Panc1 (cell line): ENCODE measurements at regions not wholly inside any gene's neighbourhood (a gene's known extent, or its start where the extent isn't known, plus 50 kb on each side); places are given as distances from the start of the nearest gene placed in this dataset.

Experiments
- ATAC-seq: fragments of 200-7000 bp; cut with Tn5 transposase; 2 replicates; pipeline ENCODE4 v1.9.1; 2020; ENCODE audit warnings: mild to moderate bottlenecking, moderate library complexity
- BruUV-seq: library from RNA; stranded (reverse); fragments of 400-500 nt; replicated peaks from 2 replicates; lab custom pipeline; 2021; lab: Mats Ljungman, UMichigan
- CTCF ChIA-PET: fragments of 300-600 bp; sonication (Branson Sonifier 250); formaldehyde crosslinking; loops from one replicate; lab custom pipeline; 2022; ENCODE audit warnings: antibody characterized with exemption; lab: Charles Lee
- POLR2A ChIA-PET: fragments of 300-600 bp; sonication (Branson Sonifier 250); formaldehyde crosslinking; loops from one replicate; lab custom pipeline; 2022; ENCODE audit warnings: antibody characterized with exemption; lab: Charles Lee
- DNase-seq: peaks from one replicate; pipeline ENCODE4 v3.0.0-alpha.2; 2010; ENCODE audit warnings: low read depth, low spot score
- H3K27ac ChIP-seq: 2 replicates; pipeline ENCODE4 v1.5.1; 2011; ENCODE audit warnings: mild to moderate bottlenecking, low read length, inconsistent platforms
- H3K27me3 ChIP-seq: fragments of 200-500 bp; sonication (Bioruptor generic); 2 replicates; pipeline ENCODE4 v1.6.0; 2014; ENCODE audit warnings: low read length, inconsistent platforms; ENCODE audit not compliant: control insufficient read depth, insufficient read depth
- H3K36me3 ChIP-seq: fragments of 200-500 bp; sonication (Bioruptor generic); 2 replicates; pipeline ENCODE4 v1.5.1; 2014; ENCODE audit warnings: inconsistent platforms, mild to moderate bottlenecking, low read length, moderate library complexity; ENCODE audit not compliant: control insufficient read depth, insufficient read depth
- H3K4me1 ChIP-seq: 2 replicates; pipeline ENCODE4 v1.5.1; 2011; ENCODE audit warnings: inconsistent platforms, mild to moderate bottlenecking, low read length, moderate library complexity; ENCODE audit not compliant: control insufficient read depth, insufficient read depth
- H3K4me3 ChIP-seq, 2 experiments: 2 replicates each; pipeline ENCODE4 v1.5.1; 2011 to 2012; ENCODE audit warnings: low read depth in 2 of 2, low read length in 2 of 2, mild to moderate bottlenecking in 2 of 2, inconsistent platforms in 1 of 2, moderate library complexity in 1 of 2
- H3K9me3 ChIP-seq: fragments of 200-500 bp; sonication (Bioruptor generic); 2 replicates; pipeline ENCODE4 v1.5.1; 2014; ENCODE audit warnings: low read depth, mild to moderate bottlenecking, inconsistent platforms, low read length, moderate library complexity; ENCODE audit not compliant: control insufficient read depth, insufficient read depth
- POLR2AphosphoS5 ChIP-seq: IDR thresholded peaks from 2 replicates; pipeline ENCODE4 v1.6.1; 2012; ENCODE audit warnings: mild to moderate bottlenecking, low read depth, low read length, moderate library complexity
- SIN3A ChIP-seq: IDR thresholded peaks from 2 replicates; pipeline ENCODE4 v1.6.1; 2012; ENCODE audit warnings: low read depth, mild to moderate bottlenecking, low read length, moderate library complexity, borderline replicate concordance; ENCODE audit not compliant: insufficient read depth
- TCF7L2 ChIP-seq: IDR thresholded peaks from 2 replicates; pipeline ENCODE4 v1.6.1; 2011; ENCODE audit warnings: mild to moderate bottlenecking, low read depth, low read length, inconsistent platforms
- in situ Hi-C: cut with HindIII; loops from 2 replicates; pipeline ENCODE4 v1.10.0; 2016; ENCODE audit warnings: low sequenced_read_pairs, low pct_unique_long_range_greater_than_20kb
- intact Hi-C: fragments of 100-400 bp; cut with micrococcal nuclease; formaldehyde crosslinking; loops from one replicate; pipeline ENCODE4 v1.10.0; 2022; ENCODE audit not compliant: unreplicated experiment
- TF ChIP-seq, protein P1 (sequence below), 2 experiments: IDR thresholded peaks; 2 replicates each; pipeline ENCODE4 v1.6.1; 2011 to 2012; ENCODE audit warnings: low read depth in 2 of 2, control low read depth in 1 of 2, low read length in 1 of 2, mild to moderate bottlenecking in 1 of 2, moderate library complexity in 1 of 2; ENCODE audit not compliant: insufficient read depth in 1 of 2
- TF ChIP-seq, protein P2 (sequence below): fragments of 450-650 bp; IDR thresholded peaks from 2 replicates; pipeline ENCODE4 v1.5.1; 2017; ENCODE audit warnings: mild to moderate bottlenecking

DNA sequence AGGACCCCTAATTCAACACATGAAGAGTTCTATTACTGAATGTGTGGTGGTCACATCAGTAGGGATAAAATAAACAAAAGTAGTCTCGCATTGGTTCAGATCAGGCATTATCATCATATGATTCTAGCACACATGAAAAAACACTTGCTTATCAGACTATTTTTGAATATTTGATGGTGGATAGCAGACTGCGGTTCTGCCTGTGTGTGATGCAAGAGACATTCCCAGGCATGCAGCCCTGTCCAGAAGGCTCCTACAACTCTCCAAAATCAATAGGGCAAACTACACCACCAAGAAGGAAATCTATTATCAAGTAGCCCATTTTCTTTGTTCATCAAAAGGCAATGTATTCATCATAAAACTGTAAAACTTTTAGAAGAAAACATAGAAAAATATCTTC is 304.7 kb downstream of the DUSP10 start:
- Histone ChIP-seq H3K27ac (no peak overlapping the region), H3K4me1 (no peaks in the 10 kb centered on the region; the same call in 1 of the 2 replicates), H3K36me3 (no peaks in the 10 kb centered on the region), H3K27me3 (no peaks in the 10 kb centered on the region), H3K9me3 (no peaks in the 10 kb centered on the region), H3K4me3 (no peak overlapping the region)
- ChIA-PET CTCF (no interaction called here), POLR2A (no interaction called here)
- intact Hi-C loops, result loop anchor here (5.0 kb wide), 2 partner anchors 175 to 565 kb away; no protein-coding TSS in a partner anchor
- no peak for ATAC-seq
- no TSS peak for BruUV-seq
- DNase-seq, result no peak
- in situ Hi-C loops, result no loop called here
- TF ChIP-seq POLR2AphosphoS5, result no peak
- no peak for TF ChIP-seq SIN3A
- TF ChIP-seq, protein P1, sequence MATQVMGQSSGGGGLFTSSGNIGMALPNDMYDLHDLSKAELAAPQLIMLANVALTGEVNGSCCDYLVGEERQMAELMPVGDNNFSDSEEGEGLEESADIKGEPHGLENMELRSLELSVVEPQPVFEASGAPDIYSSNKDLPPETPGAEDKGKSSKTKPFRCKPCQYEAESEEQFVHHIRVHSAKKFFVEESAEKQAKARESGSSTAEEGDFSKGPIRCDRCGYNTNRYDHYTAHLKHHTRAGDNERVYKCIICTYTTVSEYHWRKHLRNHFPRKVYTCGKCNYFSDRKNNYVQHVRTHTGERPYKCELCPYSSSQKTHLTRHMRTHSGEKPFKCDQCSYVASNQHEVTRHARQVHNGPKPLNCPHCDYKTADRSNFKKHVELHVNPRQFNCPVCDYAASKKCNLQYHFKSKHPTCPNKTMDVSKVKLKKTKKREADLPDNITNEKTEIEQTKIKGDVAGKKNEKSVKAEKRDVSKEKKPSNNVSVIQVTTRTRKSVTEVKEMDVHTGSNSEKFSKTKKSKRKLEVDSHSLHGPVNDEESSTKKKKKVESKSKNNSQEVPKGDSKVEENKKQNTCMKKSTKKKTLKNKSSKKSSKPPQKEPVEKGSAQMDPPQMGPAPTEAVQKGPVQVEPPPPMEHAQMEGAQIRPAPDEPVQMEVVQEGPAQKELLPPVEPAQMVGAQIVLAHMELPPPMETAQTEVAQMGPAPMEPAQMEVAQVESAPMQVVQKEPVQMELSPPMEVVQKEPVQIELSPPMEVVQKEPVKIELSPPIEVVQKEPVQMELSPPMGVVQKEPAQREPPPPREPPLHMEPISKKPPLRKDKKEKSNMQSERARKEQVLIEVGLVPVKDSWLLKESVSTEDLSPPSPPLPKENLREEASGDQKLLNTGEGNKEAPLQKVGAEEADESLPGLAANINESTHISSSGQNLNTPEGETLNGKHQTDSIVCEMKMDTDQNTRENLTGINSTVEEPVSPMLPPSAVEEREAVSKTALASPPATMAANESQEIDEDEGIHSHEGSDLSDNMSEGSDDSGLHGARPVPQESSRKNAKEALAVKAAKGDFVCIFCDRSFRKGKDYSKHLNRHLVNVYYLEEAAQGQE (IDR thresholded peaks at IDR 0.05; ENCODE audit: insufficient read depth in 1 of 2, low read depth in 2 of 2, low read length in 1 of 2), result no peak
- TF ChIP-seq, protein P2, sequence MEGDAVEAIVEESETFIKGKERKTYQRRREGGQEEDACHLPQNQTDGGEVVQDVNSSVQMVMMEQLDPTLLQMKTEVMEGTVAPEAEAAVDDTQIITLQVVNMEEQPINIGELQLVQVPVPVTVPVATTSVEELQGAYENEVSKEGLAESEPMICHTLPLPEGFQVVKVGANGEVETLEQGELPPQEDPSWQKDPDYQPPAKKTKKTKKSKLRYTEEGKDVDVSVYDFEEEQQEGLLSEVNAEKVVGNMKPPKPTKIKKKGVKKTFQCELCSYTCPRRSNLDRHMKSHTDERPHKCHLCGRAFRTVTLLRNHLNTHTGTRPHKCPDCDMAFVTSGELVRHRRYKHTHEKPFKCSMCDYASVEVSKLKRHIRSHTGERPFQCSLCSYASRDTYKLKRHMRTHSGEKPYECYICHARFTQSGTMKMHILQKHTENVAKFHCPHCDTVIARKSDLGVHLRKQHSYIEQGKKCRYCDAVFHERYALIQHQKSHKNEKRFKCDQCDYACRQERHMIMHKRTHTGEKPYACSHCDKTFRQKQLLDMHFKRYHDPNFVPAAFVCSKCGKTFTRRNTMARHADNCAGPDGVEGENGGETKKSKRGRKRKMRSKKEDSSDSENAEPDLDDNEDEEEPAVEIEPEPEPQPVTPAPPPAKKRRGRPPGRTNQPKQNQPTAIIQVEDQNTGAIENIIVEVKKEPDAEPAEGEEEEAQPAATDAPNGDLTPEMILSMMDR, result no peak

DNA sequence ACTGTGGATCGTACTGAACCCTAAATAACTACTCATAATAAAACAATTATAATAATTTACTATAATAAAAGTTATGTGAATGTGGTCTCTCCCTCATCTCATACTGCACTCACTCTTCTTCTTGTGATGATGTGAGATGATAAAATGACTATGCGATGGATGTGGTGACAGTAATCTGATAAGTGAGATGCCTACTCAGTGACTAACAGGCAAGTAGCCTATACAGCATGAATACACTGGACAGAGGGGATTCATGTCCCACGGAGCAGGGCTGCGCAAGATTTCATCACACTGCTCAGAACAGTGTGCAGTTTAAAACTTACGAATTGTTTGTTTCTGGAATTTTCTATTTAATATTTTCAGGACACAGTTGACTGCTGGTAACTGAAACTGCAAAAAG is 304.0 kb downstream of the DUSP10 start:
- no peaks in the 10 kb centered on the region for H3K36me3 ChIP-seq
- H3K4me3 ChIP-seq, result no peak overlapping the region
- in situ Hi-C loops, result no loop called here
- TF ChIP-seq, protein P2, result no peak
- TF ChIP-seq, protein P1 (IDR thresholded peaks at IDR 0.05; ENCODE audit: insufficient read depth in 1 of 2, low read depth in 2 of 2, low read length in 1 of 2), result no peak
- TF ChIP-seq TCF7L2 (no peak), POLR2AphosphoS5 (no peak), SIN3A (no peak)
- ChIA-PET POLR2A (no interaction called here), CTCF (no interaction called here)
- DNase-seq (no peak), ATAC-seq (no peak)
- intact Hi-C loops, result loop anchor here (5.0 kb wide), 2 partner anchors 176 to 566 kb away; no protein-coding TSS in a partner anchor
- no peak overlapping the region for H3K27ac ChIP-seq
- H3K4me1 ChIP-seq, result no peaks in the 10 kb centered on the region; the same call in 1 of the 2 replicates
- no peaks in the 10 kb centered on the region for H3K9me3 ChIP-seq
- H3K27me3 ChIP-seq, result no peaks in the 10 kb centered on the region
- BruUV-seq, result no TSS peak
